ENCODE measurements at regions not wholly inside any gene's neighbourhood (a gene's known extent, or its start where the extent isn't known, plus 50 kb on each side); places are given as distances from the start of the nearest gene placed in this dataset.

- ATAC-seq (ENCODE audit: low FRiP score in 2 of 2), result no peak
- 75 to 76% methylated on average over 8 of the region's 8 CpGs for WGBS, 2 donors
- Histone ChIP-seq H3K4me3 (no peak overlapping the region), H3K27ac (peak overlapping the region; percentile 49 to 76 (median 52)), H3K27me3 (no peaks in the 10 kb centered on the region), H3K9me3 (no peaks in the 10 kb centered on the region), H3K4me1 (peaks cover 12 to 23% (median 14%) of the 10 kb centered on the region in 4 donors), H3K36me3 (no peaks in the 10 kb centered on the region)
- no peak for DNase-seq
- TF ChIP-seq CTCF (IDR thresholded peaks at IDR 0.05) (no peak), POLR2AphosphoS5 (IDR thresholded peaks at IDR 0.05) (no peak), POLR2A (IDR thresholded peaks at IDR 0.05) (no peak), EP300 (IDR thresholded peaks at IDR 0.05) (no peak)
Measured at GRCh38 chr12:92070054-92070863, 75.4 kb downstream of the BTG1 start.

GRCh38 chr12:92068459-92068858 lies 77.2 kb downstream of the BTG1 start:
- Histone ChIP-seq H3K9me3 (no peaks in the 10 kb centered on the region), H3K4me1 (peaks cover 22 to 27% (median 24%) of the 10 kb centered on the region in 4 donors), H3K4me3 (no peak overlapping the region), H3K36me3 (no peaks in the 10 kb centered on the region), H3K27ac (no peak overlapping the region), H3K27me3 (no peaks in the 10 kb centered on the region)
- TF ChIP-seq POLR2AphosphoS5 (IDR thresholded peaks at IDR 0.05) (no peak), CTCF (IDR thresholded peaks at IDR 0.05) (no peak), EP300 (IDR thresholded peaks at IDR 0.05) (no peak), POLR2A (IDR thresholded peaks at IDR 0.05) (no peak)
- DNase-seq (no peak), ATAC-seq (ENCODE audit: low FRiP score in 2 of 2) (no peak)
- WGBS, 2 donors, result 74 to 84% methylated on average over 1 of the region's 1 CpG

- Histone ChIP-seq H3K27ac (no peak overlapping the region), H3K27me3 (no peaks in the 10 kb centered on the region), H3K4me3 (no peak overlapping the region), H3K4me1 (peaks cover 22 to 30% (median 26%) of the 10 kb centered on the region in 4 donors), H3K9me3 (no peaks in the 10 kb centered on the region), H3K36me3 (no peaks in the 10 kb centered on the region)
- no peak for ATAC-seq (ENCODE audit: low FRiP score in 2 of 2)
- no peak for TF ChIP-seq POLR2AphosphoS5 (IDR thresholded peaks at IDR 0.05)
- no peak for TF ChIP-seq CTCF (IDR thresholded peaks at IDR 0.05)
- TF ChIP-seq EP300 (IDR thresholded peaks at IDR 0.05), result no peak
- no peak for TF ChIP-seq POLR2A (IDR thresholded peaks at IDR 0.05)
- 78% methylated on average over 2 of the region's 2 CpGs for WGBS, 2 donors
- DNase-seq, result no peak
Measured at GRCh38 chr12:92065639-92066038, 80.0 kb downstream of the BTG1 start.

- peak in 1 of 2 donors; percentile 36 for ATAC-seq (ENCODE audit: low FRiP score in 2 of 2)
- TF ChIP-seq EP300 (IDR thresholded peaks at IDR 0.05) (peak in 1 of 4 donors; percentile 12), POLR2A (IDR thresholded peaks at IDR 0.05) (no peak), CTCF (IDR thresholded peaks at IDR 0.05) (peak in 1 of 6 experiments; percentile 6), POLR2AphosphoS5 (IDR thresholded peaks at IDR 0.05) (peak in 1 of 2 donors; percentile 27)
- peak in 1 of 2 donors; percentile 48 for DNase-seq
- no peaks in the 10 kb centered on the region for H3K27me3 ChIP-seq
- peaks cover 19 to 30% (median 22%) of the 10 kb centered on the region in 4 donors for H3K4me1 ChIP-seq
- H3K4me3 ChIP-seq, result peak overlapping the region in 2 of 4 donors; percentile 12 to 22
- WGBS, 2 donors, result 29 to 33% methylated on average over 8 of the region's 8 CpGs
- H3K36me3 ChIP-seq, result no peaks in the 10 kb centered on the region
- H3K27ac ChIP-seq, result peak overlapping the region in 1 of 4 donors; percentile 2
- no peaks in the 10 kb centered on the region for H3K9me3 ChIP-seq
Measured at GRCh38 chr12:92065018-92065499, 80.6 kb downstream of the BTG1 start.
